ENCODE measurements at regions not wholly inside any gene's neighbourhood (a gene's known extent, or its start where the extent isn't known, plus 50 kb on each side); places are given as distances from the start of the nearest gene placed in this dataset.

- Histone ChIP-seq H3K4ac (ENCODE audit: low read depth, low read length) (no peak overlapping the region), H3K14ac (ENCODE audit: insufficient read depth, low read length) (no peak overlapping the region), H2BK20ac (ENCODE audit: low read depth, low read length, poor library complexity, severe bottlenecking) (no peak overlapping the region), H2AFZ (ENCODE audit: low read length) (no peak overlapping the region), H3K23ac (ENCODE audit: insufficient read length, low read depth, low read length) (no peak overlapping the region), H3K79me2 (ENCODE audit: insufficient read depth, low read length) (no peaks in the 10 kb centered on the region), H2BK15ac (ENCODE audit: low read depth, low read length) (no peak overlapping the region), H2BK12ac (ENCODE audit: insufficient read length, low read depth, low read length) (no peak overlapping the region), H3K27ac (ENCODE audit: insufficient read length, low read depth, low read length) (no peak overlapping the region), H4K91ac (ENCODE audit: insufficient read length, low read depth, low read length) (no peak overlapping the region), H2BK5ac (ENCODE audit: insufficient read length, low read length) (no peak overlapping the region), H3K79me1 (ENCODE audit: insufficient read depth, low read depth, low read length, poor library complexity, severe bottlenecking) (no peaks in the 10 kb centered on the region), H4K20me1 (ENCODE audit: control insufficient read depth, insufficient read depth, insufficient read length) (no peaks in the 10 kb centered on the region), H3K4me1 (ENCODE audit: insufficient read depth, low read length) (no peaks in the 10 kb centered on the region), H3T11ph (ENCODE audit: low read length) (no peak overlapping the region), H3K23me2 (ENCODE audit: insufficient read length, low read depth, low read length, poor library complexity, severe bottlenecking) (no peaks in the 10 kb centered on the region), H2AK5ac (ENCODE audit: insufficient read length, low read length) (no peak overlapping the region), H4K5ac (ENCODE audit: insufficient read length, low read depth, low read length) (no peak overlapping the region), H2BK120ac (ENCODE audit: low read depth, low read length, poor library complexity, severe bottlenecking) (no peak overlapping the region), H3K9me3 (ENCODE audit: control insufficient read depth, low read depth, low read length) (no peaks in the 10 kb centered on the region), H3K27me3 (ENCODE audit: insufficient read depth, low read length) (no peaks in the 10 kb centered on the region), H3K9ac (ENCODE audit: extremely low read depth, insufficient read length, low read length) (no peak overlapping the region), H4K8ac (replicated peaks; ENCODE audit: insufficient read length, low read depth, low read length) (no peak overlapping the region), H3K18ac (ENCODE audit: insufficient read length, low read depth, low read length) (no peak overlapping the region), H3K4me2 (ENCODE audit: insufficient read depth, insufficient read length, low read length) (no peak overlapping the region), H3K56ac (ENCODE audit: insufficient read length, low read depth, low read length) (no peak overlapping the region)
- no peaks in the 10 kb centered on the region for H3K36me3 Mint-ChIP-seq (ENCODE audit: insufficient read depth in 1 of 3, low read depth in 3 of 3)
- no CpG with 5 or more reads among the region's 8 CpGs for WGBS (ENCODE audit: extremely low coverage, insufficient read length, low lambda C conversion rate)
- no peak overlapping the region for H3K4me3 Mint-ChIP-seq
- H3K27ac Mint-ChIP-seq, result no peak overlapping the region
- peaks cover 13 to 14% of the 10 kb centered on the region in 2 experiments; a peak in 3 of 4 replicates for H3K4me1 Mint-ChIP-seq
- no peak for TF ChIP-seq CTCF (conservative IDR thresholded peaks at IDR 0.05)
- no peak for DNase-seq
- no peaks in the 10 kb centered on the region for H3K9me3 Mint-ChIP-seq
- no peaks in the 10 kb centered on the region; the same call in 1 of the 2 replicates for H3K27me3 Mint-ChIP-seq (ENCODE audit: low read depth)
Observed at GRCh38 chr4:183841001-183841400, 64.1 kb upstream of the STOX2 start.

Data from H9 (cell line).